NB4 (cell line): ENCODE measurements at regions not wholly inside any gene's neighbourhood (a gene's known extent, or its start where the extent isn't known, plus 50 kb on each side); places are given as distances from the start of the nearest gene placed in this dataset.

ENCODE experiments used
- CTCF ChIP-seq: IDR thresholded peaks from one replicate; pipeline ENCODE4 v1.5.1; 2012; ENCODE audit warnings: low read depth, low read length
- MAX ChIP-seq: IDR thresholded peaks from 2 replicates; pipeline ENCODE4 v1.6.1; 2011; ENCODE audit warnings: low read depth, low read length
- MYC ChIP-seq: IDR thresholded peaks from 2 replicates; pipeline ENCODE4 v1.6.1; 2011; ENCODE audit warnings: low read depth, low read length
- POLR2A ChIP-seq: IDR thresholded peaks from 2 replicates; pipeline ENCODE4 v1.6.1; 2011; ENCODE audit warnings: mild to moderate bottlenecking; ENCODE audit not compliant: insufficient read length; ENCODE audit errors: extremely low read depth

GRCh38 chr3:16658004-16658924, 53.0 kb upstream of the DAZL start:
- no peak for TF ChIP-seq CTCF
- TF ChIP-seq POLR2A: no peak
- TF ChIP-seq MAX: no peak
- no peak for TF ChIP-seq MYC
